GM21723 (cell line): ENCODE measurements at regions not wholly inside any gene's neighbourhood (a gene's known extent, or its start where the extent isn't known, plus 50 kb on each side); places are given as distances from the start of the nearest gene placed in this dataset.
"Not testable (repeated sequence)": the region's sequence is repeated elsewhere in the genome, so short reads cannot be mapped to it uniquely, and the experiment has no call there.

Experiments
- ATAC-seq: cut with Tn5 transposase; IDR thresholded peaks from one replicate; pipeline ENCODE4 v1.9.1; 2021; ENCODE audit warnings: mild to moderate bottlenecking, moderate library complexity; ENCODE audit not compliant: unreplicated experiment

DNA sequence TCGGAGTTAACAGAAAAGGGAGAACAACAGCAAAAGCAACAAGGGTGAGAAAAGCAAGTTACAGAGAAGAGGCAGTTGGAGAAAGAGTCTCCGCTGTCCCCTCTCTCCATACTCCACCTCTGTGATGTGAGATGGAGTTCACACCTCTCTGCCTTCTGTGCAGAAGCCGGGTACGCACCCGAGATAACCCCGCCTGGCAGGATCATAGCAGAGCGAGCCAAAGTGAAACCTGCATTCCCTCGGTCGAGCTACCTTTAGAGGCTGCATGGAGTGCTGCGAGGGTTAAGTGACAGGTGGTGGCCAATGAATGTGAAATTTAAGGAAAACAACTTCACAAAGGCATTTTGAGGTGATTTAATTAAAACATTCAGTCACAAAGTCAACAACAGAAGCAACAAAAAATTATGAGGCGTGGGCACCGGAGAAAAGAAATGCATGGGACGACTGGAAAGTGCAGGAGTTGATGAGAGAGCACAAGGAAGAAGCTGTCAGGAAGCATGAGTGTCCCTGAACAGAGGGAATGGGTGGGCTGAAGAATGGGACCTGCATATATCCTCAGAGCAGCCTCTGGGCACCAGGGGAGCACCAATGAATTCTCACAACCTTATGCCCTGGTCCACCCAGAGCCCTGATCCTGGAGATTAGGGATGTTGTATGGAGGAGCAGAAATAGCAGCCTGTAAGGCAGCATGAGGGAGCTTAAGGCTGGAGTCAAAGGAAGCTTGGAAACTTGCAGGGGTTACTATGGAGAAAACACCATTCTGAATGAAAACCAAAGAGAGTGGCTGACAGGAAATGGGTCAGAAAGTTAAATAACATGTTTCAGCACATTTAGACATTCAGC lies 208.3 kb downstream of the EMP1 start:
- no peak for ATAC-seq

DNA sequence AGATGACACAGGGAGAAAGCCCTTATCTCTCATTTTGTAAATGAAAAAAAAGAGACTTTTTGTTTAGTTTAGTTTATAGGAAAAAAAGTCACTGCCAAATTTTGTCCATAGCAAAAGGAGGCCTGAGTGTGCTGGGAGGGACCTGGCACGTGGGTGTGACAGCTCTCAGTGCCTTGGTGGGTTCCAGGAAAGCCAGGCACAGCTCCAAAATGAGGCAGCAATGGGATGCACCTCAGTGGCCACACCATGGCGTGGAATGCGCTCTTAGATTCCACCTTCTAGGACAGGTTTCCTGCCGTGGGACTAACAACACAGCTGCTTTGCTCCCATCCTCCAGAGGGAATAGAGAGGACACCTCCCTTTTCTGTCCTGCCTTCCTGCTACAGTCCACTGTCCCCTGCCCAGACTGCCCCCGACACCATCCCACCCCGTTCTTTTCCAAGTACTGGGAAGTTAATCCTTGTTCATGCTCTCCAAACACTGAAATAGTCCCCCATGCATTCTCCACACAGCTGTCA lies 207.6 kb downstream of the EMP1 start:
- no peak for ATAC-seq

DNA sequence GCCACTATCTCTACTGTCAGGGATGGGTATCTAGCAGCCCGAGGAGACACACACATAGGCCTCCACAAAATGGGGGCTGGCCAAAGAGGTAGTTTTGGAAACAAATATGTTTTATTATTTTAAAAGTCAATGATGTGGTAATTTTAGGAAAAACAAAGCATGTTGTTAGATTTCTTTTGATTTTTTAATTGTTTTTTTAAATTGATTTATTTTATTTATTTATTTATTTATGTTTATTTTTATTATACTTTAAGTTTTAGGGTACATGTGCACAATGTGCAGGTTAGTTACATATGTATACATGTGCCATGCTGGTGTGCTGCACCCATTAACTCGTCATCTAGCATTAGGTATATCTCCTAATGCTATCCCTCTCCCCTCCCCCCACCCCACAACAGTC lies 194.8 kb downstream of the EMP1 start:
- ATAC-seq = not testable (repeated sequence)

DNA sequence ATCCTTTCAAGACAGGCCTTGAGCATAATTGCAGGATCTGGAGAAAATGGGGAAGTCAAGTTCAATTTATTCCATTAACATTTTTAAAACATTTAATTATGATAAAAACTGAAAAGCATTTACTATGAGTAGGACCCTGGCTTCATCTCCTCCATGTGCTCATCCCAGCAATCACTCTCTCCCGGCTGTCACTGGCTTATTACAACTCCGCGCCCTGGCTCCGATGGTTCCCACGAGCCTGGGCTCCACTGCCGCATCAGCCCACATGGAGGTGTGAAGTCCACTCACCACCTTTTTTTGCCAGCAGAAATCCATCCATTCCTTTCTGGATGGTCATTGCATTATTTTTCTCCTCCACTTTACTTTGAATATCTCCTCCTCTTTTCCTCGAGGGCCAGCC lies 194.4 kb downstream of the EMP1 start:
- ATAC-seq = no peak

DNA sequence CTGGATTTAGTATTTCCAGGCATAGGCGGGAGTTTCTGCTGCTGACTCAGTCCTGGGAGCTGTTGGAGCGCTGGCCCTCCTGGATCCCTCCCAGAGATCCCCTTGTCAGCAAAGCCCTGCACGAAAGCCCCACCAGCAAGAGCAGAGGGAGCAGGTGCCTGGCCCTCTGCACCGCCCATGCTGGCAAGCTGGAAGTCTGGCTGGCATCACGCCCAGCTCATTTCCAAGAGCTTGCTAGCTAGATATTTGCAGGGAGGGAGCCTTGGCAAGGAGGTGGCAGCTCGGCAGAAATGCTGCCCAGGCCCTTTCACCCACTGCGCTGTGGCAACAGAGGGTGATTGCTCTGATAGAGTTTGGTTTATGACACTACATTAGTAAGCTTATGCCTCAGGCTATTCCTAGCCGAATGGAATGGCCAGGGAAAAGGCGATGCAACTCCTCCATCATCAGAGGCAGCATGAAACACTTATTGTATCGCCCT lies 193.9 kb downstream of the EMP1 start:
- no peak for ATAC-seq

DNA sequence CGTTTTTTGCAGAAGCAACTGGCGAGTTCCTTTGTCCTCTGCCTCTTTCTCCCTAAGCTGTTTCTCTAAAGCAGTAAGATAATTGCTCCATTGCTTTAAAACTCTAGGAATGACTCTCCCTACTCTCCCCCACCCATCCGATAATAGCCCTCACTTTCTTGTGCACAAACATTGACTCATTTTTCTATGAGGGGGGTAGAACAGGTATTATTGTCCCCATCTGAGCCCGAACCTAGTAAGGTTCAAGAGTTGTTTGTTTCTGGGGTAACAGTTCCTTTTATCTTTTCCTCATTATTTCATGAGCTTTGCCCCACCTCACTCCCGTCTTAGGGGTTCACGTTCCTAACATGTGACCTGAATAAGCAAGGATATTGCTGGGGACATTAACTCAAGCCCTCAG lies 190.6 kb downstream of the EMP1 start:
- ATAC-seq = no peak

DNA sequence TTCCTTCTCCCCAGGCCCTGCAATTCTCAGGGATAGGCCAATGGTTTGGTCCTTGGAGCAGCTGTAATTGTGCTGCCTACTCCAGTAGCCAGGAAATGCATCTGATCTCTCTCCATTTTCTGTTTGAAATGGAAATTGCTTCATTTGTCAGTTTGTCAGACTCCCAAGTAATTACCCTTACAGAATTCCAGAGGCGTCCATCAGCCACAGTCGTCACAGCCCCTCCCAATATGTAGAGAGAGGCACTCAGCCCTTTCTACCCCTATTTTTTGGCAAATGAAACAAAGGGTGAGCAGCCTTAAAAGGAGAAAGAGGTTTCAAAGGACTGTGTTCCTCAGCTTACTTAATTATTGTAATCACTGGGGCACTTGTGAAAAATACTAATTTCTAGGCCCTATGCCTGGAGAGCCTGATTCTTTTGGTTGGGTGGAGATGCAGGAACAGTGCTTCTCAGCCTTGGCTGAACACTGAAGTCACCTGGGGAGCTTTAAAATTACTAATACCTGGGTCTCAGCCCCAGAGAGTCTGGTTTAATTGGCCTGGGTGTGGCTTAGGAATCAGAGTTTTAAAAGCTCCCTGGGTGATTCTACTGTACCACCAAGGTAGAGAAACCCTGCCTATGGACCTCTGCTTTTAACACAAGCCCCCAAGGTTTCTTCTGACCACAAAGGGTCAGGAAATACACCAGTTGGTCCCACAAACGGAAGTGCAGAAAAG lies 190.0 kb downstream of the EMP1 start:
- ATAC-seq = no peak

DNA sequence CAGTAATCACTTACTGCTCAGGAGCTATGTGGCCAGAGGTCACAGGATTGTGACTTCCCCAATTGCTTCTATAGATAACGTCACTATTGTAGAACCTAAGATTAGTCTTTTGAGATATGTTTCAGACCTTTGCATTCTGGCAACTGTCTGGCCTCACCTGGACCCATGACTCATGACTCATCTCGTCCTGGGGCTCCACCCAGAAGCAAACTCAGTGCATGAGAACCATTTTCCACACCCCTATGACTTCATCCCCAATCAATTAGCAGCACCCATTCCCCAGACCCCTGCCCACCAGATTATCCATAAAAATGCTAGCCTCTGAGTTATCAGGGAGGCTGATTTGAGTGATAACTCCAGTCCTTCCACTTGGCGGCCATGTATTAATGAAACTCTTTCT lies 186.9 kb downstream of the EMP1 start:
- peak; percentile 59 for ATAC-seq

DNA sequence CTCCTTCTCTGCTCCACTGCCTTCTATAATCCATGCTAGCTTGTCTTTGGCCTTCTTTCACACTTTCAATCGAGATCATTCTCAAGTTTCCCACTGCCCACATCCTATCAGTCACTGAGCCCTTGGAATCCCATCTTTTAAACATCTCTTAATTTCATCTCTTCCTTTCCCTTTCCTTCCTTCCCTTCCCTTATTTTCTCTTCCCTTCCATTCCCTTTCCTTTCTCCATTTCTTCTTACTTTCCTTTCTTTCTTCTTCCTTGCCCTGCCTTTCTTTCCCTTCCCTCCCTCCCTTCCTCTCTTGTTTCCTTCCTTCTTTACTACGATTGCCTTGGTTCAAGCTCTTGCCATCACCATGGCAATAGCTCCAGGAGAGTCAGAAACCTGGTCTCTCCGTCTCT lies 183.8 kb downstream of the EMP1 start:
- no peak for ATAC-seq

DNA sequence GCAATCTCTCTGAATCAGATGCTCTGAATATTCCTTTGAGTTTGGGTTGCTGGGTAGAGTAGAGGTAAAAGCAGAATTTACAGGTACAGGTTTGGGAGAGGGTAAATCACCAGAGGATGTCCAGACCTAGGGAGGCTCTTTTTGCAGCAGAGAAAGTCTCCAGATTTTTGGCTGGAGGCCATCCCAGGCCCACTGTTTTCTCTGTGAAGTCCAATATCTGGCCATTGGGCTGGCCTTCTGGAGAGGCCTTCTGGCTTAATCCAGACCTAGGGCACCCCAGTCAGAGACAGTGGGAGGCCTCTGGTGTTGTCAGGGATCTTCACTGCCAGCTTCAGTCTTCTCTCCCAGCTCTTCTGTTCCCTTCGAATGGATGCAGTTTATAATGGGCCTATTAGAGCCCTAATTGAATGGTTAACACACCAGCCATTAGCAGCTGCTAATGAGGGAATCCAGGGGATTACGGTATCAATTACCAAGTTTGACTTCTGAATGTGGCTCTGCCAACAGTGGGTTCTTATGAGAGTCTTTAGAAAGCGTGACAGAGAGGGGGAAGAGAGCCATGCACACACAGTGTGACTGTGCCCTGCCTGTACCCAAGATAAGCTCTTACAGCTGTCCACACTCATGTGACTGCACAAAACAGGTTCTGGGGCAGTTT lies 183.1 kb downstream of the EMP1 start:
- no peak for ATAC-seq

DNA sequence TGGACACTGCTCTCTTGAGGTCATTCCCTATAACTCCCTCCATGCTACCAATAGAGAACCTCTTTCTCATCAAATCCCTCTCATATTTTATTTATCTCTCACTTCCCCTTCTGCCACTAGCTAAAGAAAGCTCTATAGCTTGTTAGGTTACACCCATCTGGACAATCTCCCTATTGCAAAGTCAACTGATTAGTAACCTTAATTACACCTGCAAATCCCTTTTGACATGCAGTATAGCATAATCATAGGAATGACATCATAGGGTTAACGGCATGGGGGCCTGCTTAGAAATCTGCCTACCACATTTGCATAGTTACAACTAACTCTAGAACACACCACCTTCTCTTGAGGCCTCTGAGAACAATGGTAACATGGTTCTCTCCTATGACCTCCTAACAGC lies 181.2 kb downstream of the EMP1 start:
- no peak for ATAC-seq

DNA sequence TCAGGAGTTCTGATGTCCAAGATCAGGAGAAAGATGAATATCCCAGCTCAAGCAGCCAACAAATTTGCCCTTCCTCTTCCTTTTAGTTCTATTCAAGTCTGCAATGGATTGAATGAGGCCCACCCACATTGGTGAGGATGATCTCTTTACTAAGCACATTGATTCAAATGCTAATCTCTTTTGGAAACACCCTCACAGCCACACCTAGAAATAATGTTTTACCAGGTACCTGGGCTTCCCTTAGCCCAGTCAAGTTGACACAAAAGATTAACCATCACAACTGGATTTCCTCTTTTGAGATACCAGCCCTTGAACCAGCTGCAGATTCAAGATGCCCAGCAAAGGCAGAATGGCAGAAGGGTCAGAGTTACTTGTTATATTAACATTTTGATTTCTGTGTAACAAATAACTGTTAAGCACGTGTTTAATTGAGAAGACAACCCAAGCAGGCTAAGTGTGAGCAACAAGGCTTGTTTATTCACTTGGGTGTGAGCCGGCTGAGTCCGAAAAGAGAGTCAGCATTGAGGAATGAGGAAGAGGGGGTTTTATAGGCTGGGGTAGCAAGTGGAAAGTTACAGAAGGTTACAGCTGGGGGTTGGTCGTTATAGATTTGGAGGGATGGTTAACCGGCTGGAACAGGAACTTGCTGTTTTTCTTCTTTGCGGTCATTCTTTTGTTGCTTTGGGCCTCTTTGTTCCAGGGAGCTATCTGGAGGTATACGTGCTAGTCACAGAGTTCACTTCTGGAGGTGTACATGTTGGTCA lies 180.3 kb downstream of the EMP1 start:
- ATAC-seq = no peak

DNA sequence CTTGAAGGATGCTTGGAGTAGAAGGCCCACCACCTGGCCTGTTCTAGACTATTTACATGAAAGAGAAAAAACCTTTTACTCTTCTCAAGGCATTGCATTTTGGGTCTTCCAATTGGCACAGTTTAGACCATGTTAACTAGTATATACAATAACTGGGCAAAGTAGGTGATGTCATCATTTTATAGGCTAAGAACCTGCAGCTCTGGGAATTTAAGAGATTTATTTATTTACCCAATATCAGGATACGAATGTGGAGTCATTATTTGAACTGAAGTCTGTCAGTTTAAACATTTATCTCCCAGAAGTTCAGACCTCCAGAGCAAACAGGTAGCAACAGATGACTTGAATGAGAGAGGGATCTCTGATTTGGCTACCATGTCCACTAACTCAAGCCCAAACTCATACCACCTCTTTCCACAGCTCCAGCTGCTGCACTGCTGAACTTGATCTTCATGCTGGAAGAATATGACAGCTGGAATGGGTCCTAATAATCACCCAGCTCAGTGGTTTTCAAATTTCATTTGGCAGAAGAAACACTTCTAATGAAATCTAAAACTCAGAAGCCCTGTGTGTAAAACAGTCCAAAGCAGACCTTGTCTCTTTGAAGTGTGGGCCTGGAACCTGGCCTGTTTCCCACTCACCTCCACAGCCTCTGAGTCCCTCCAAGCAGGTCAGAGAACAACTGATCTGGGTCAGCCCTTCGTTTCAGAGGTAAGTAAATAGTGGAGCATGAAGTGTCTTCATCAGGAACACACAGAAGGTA lies 179.2 kb downstream of the EMP1 start:
- ATAC-seq = no peak

DNA sequence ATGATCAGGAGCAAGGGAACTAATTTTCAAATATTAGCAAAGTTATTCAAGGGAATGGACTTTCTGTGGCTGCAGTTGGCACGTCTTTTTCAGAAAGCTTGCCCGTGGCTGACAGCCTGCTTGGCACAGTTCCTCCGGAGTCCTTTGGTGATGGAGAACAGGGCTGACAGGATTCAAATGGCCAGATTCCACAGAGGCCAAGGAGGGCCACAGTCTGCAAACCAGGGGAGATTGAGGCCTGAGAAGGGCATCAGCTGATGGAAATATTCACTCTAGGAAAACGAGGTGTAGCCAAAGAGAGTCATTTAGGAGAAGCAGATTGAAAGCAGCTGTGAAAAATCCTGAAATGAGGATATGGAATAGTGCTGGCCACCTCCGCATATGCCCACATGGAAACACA lies 178.3 kb downstream of the EMP1 start:
- no peak for ATAC-seq

DNA sequence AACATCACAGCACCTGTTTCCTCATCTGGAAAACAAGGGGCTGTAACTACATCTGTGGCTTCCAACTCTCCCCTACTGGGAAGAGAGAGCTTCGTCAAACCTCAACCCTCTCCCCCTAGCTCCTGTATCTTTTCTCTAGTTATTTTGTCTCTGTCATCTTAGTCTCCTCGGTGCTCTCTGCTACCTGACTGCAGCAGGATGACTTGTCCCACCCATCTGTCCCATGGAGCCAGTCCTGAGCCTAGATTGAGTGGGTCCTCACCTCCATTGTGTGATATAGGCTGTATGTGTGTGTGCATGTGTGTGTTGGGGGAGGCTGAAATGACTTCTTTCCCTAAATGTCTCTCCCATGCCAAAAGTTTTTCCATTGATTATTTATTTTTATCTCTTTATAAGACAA lies 177.3 kb downstream of the EMP1 start:
- no peak for ATAC-seq

DNA sequence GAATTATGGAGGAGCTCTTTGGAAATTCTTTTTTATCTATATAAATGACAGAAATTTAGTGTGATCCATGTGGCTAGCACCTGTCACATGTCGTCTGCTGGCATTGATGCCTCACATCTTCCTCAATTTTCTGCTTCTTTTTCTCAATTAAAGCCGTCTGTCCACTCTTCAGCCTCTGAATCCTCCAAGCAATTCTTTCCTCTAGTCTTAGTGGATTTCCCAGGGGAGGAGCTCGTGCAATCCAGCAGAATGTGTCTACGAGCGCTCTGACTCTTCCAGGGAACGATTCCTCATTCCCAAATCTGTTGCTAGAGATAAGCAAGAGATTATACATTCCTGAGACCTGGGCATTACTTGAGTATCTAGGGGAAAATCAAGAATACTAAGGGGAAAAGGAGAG lies 176.6 kb downstream of the EMP1 start:
- no peak for ATAC-seq

DNA sequence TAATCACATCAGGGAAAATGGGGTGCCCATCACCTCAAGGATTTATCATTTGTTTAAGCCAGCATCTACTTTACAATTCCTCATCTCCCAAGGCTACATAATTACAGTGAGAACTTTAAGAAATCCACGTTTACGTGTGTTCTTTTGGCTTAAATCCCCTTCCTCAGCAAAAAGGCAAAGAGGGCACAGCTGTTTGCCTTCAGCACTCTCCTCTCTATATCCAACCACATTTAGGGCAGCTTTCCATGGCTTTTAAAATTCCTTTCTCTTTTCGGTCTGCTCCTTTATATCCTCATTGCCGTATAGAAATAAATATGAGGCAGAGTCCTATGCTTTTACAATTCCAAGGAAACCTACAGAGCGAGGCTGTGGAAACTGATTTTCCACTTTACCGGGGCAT lies 175.9 kb downstream of the EMP1 start:
- ATAC-seq = no peak

DNA sequence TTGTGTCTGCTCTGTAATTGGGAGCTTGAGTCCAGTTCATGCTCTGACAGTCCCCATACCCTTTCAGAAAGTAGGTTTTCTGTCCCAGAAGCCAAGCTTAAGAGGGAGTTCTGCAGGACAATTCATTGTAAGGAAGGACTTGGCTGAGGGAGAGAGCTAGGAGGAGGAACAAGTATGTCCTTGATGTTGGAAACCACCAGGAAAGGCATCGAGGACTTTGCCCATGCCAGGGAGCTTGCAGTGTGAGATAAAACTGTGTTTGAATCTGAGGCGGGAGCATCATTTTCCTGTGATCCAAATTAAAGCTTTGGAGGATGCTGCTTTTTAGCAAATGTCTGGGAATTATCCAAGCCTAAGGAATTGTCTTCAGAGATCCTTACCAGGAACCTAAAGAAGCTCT lies 175.3 kb downstream of the EMP1 start:
- no peak for ATAC-seq

DNA sequence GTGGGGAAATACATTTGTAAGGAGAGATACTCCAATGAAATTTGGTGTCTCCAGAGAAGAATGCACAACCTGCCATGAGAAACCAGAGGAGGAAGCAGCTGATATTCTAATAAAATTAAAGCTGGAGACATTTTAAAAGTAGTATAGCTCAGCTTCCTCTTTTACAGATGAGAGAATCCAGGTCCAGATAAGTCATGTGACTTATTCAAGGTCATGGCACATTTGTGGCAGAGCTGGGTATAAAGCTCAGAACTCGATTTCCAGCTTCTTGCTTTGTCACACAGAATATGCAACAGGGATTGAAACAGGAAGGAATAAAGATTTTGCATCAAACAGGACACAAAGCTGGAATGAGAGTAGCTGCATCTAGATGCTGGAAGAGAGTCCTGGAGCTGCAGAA lies 174.8 kb downstream of the EMP1 start:
- no peak for ATAC-seq

DNA sequence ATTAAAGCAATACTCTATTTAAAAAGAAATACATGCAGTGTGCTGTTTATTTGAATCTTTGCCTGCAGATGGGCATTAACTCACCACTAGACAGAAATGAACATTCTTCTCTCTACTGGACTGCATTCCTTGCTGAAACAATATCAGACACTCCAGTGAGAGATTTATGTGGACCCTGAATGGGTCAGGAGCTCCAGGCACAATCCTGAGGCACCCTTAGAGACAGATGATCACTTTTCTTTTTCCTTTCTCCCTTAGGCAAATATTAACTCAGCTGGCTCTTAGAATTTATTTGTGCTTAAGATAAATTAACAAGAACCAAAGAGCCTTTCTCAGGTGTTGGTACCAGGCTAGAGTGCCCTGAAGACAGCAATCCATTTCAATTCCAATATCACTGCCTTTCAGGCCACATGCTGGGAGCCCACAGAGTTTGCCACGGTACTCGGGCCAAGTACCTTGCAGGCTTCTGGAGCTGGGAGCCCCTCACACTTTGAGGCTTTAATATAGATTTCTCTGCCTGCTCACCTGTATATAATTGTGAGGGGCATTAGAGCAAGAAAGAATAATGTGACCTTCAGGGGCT lies 173.0 kb downstream of the EMP1 start:
- no peak for ATAC-seq
